SK-N-SH (cell line): ENCODE measurements at regions not wholly inside any gene's neighbourhood (a gene's known extent, or its start where the extent isn't known, plus 50 kb on each side); places are given as distances from the start of the nearest gene placed in this dataset.
A peak's percentile ranks its signal among the peaks of the same experiment; 100 is the strongest.

Experiments used
- CTCF ChIA-PET: fragments of 300-600, 350-600 bp; formaldehyde crosslinking; extraction: SDS; loops from one replicate; lab custom pipeline; 2021; lab: Yijun Ruan, JAX
- POLR2A ChIA-PET: fragments of 350-600 bp; sonication (Branson Sonifier 250); formaldehyde crosslinking; extraction: SDS; loops from one replicate; lab custom pipeline; 2020; ENCODE audit warnings: antibody characterized with exemption, inconsistent platforms; lab: Yijun Ruan, JAX
- DNase-seq: peaks from one replicate; pipeline ENCODE4 v3.0.0; 2012
- H2AFZ ChIP-seq: fragments of 200-600 bp; sonication (generic); 2 replicates; pipeline ENCODE4 v1.8.1; 2016; ENCODE audit warnings: antibody characterized with exemption, mild to moderate bottlenecking, low read depth
- H3F3A ChIP-seq: fragments of 200-600 bp; sonication (generic); replicated peaks from 2 replicates; pipeline ENCODE3; 2016; ENCODE audit warnings: antibody characterized with exemption, mild to moderate bottlenecking; ENCODE audit not compliant: insufficient read depth
- H3K27ac ChIP-seq, 2 experiments: fragments of 200-500 bp in 1 of 2; fragments of 200-600 bp in 1 of 2; sonication (Bioruptor generic) in 1 of 2; sonication (generic), shearing (Covaris generic) in 1 of 2; 2 replicates each; pipeline versions ENCODE4 v1.5.1 to v1.6.1; 2014 to 2016; ENCODE audit warnings: low read depth in 2 of 2, inconsistent platforms in 1 of 2, low read length in 1 of 2, mild to moderate bottlenecking in 1 of 2, mixed read lengths in 1 of 2
- H3K27me3 ChIP-seq: fragments of 200-600 bp; sonication (generic), shearing (Covaris generic); 2 replicates; pipeline ENCODE4 v1.6.1; 2016; ENCODE audit warnings: mixed run types; ENCODE audit not compliant: insufficient read depth
- H3K36me3 ChIP-seq, 2 experiments: fragments of 200-500 bp in 1 of 2; fragments of 200-600 bp in 1 of 2; sonication (Bioruptor generic) in 1 of 2; sonication (generic) in 1 of 2; replicated peaks in 1 of 2; 2 replicates each; pipeline versions ENCODE3 to v1.5.1; 2014 to 2016; ENCODE audit warnings: low read length in 1 of 2, mild to moderate bottlenecking in 1 of 2; ENCODE audit not compliant: insufficient read depth in 2 of 2, control insufficient read depth in 1 of 2
- H3K4me1 ChIP-seq, 2 experiments: fragments of 200-500 bp in 1 of 2; fragments of 200-600 bp in 1 of 2; sonication (Bioruptor generic) in 1 of 2; sonication (generic), shearing (Covaris generic) in 1 of 2; 2 replicates each; pipeline versions ENCODE4 v1.5.1 to v1.6.1; 2014 to 2016; ENCODE audit warnings: low read depth in 1 of 2, low read length in 1 of 2, mixed run types in 1 of 2; ENCODE audit not compliant: insufficient read depth in 2 of 2, control insufficient read depth in 1 of 2
- H3K4me2 ChIP-seq: fragments of 200-600 bp; sonication (generic), shearing (Covaris generic); 2 replicates; pipeline ENCODE4 v1.6.1; 2017; ENCODE audit warnings: mixed run types
- H3K4me3 ChIP-seq, 2 experiments: fragments of 200-500 bp in 1 of 2; fragments of 200-600 bp in 1 of 2; sonication (Bioruptor generic) in 1 of 2; sonication (generic), shearing (Covaris generic) in 1 of 2; 2 replicates each; pipeline versions ENCODE4 v1.5.1 to v1.8.1; 2014 to 2016; ENCODE audit warnings: low read depth in 2 of 2, inconsistent platforms in 1 of 2, low read length in 1 of 2, mild to moderate bottlenecking in 1 of 2, mixed read lengths in 1 of 2, moderate library complexity in 1 of 2
- H3K79me2 ChIP-seq: fragments of 200-600 bp; sonication (generic); 2 replicates; pipeline ENCODE4 v1.8.1; 2017; ENCODE audit warnings: mild to moderate bottlenecking; ENCODE audit not compliant: insufficient read depth
- H3K9ac ChIP-seq: fragments of 200-600 bp; sonication (generic); 2 replicates; pipeline ENCODE4 v1.6.1; 2017; ENCODE audit warnings: mixed run types
- H3K9me2 ChIP-seq: fragments of 200-600 bp; sonication (generic); 2 replicates; pipeline ENCODE4 v1.6.1; 2017; ENCODE audit warnings: mixed run types
- H3K9me3 ChIP-seq: fragments of 200-600 bp; sonication (generic); 2 replicates; pipeline ENCODE4 v1.6.1; 2017; ENCODE audit warnings: mixed run types, mild to moderate bottlenecking, moderate library complexity
- H4K20me1 ChIP-seq: fragments of 200-600 bp; sonication (generic); 2 replicates; pipeline ENCODE4 v1.6.1; 2017; ENCODE audit warnings: mild to moderate bottlenecking, mixed run types; ENCODE audit not compliant: insufficient read depth
- CHD2 ChIP-seq: fragments of 150-350 bp; IDR thresholded peaks from 2 replicates; pipeline ENCODE4 v1.6.1; 2018; ENCODE audit warnings: low read length; ENCODE audit not compliant: partially characterized antibody
- EP300 ChIP-seq, 2 experiments: IDR thresholded peaks; 2 replicates each; pipeline versions ENCODE4 v1.4.0 to v1.6.1; 2012; ENCODE audit warnings: borderline replicate concordance in 1 of 2, low read depth in 1 of 2, low read length in 1 of 2
- FOSL2 ChIP-seq: IDR thresholded peaks from 2 replicates; pipeline ENCODE4 v1.4.0; 2012; ENCODE audit warnings: low read depth, mild to moderate bottlenecking, moderate library complexity, borderline replicate concordance
- FOXJ3 ChIP-seq: sonication (generic); formaldehyde crosslinking; IDR thresholded peaks from 2 replicates; pipeline ENCODE4 v1.5.1; 2020; ENCODE audit warnings: mild to moderate bottlenecking, missing genetic modification reagents
- GATA2 ChIP-seq: sonication (generic); formaldehyde crosslinking; IDR thresholded peaks from 2 replicates; pipeline ENCODE4 v1.5.0; 2020; ENCODE audit warnings: mild to moderate bottlenecking, missing genetic modification reagents
- JUND ChIP-seq: IDR thresholded peaks from 2 replicates; pipeline ENCODE4 v1.4.0; 2012
- MEF2A ChIP-seq: IDR thresholded peaks from 2 replicates; pipeline ENCODE4 v1.4.0; 2012; ENCODE audit warnings: low read depth, borderline replicate concordance
- NFIC ChIP-seq: IDR thresholded peaks from 2 replicates; pipeline ENCODE4 v1.4.0; 2012; ENCODE audit warnings: borderline replicate concordance
- POLR2AphosphoS5 ChIP-seq: IDR thresholded peaks from 2 replicates; pipeline ENCODE4 v1.6.1; 2012; ENCODE audit warnings: low read depth, low read length
- RAD21 ChIP-seq: IDR thresholded peaks from 2 replicates; pipeline ENCODE4 v1.6.1; 2012; ENCODE audit warnings: mild to moderate bottlenecking, low read length
- RCOR1 ChIP-seq: fragments of 150-350 bp; IDR thresholded peaks from 2 replicates; pipeline ENCODE4 v1.6.1; 2017; ENCODE audit warnings: antibody characterized with exemption, low read length
- RFX5 ChIP-seq: IDR thresholded peaks from 2 replicates; pipeline ENCODE4 v1.6.1; 2012; ENCODE audit warnings: mild to moderate bottlenecking, improper control_type of control experiment, low read length
- SIN3A ChIP-seq: IDR thresholded peaks from 2 replicates; pipeline ENCODE4 v1.6.1; 2012; ENCODE audit warnings: low read depth, mild to moderate bottlenecking, low read length, moderate library complexity, borderline replicate concordance
- SMC3 ChIP-seq: IDR thresholded peaks from 2 replicates; pipeline ENCODE4 v1.6.1; 2012; ENCODE audit warnings: low read depth, low read length, improper control_type of control experiment
- TAF1 ChIP-seq: IDR thresholded peaks from 2 replicates; pipeline ENCODE4 v1.6.1; 2012; ENCODE audit warnings: low read depth, mild to moderate bottlenecking, low read length, moderate library complexity, borderline replicate concordance
- TEAD4 ChIP-seq: IDR thresholded peaks from 2 replicates; pipeline ENCODE4 v1.4.0; 2012; ENCODE audit warnings: mild to moderate bottlenecking, borderline replicate concordance; ENCODE audit not compliant: insufficient read depth
- WGBS: methylation state at CpG from one replicate; pipeline ENCODE4 v1.1.6; 2017; ENCODE audit warnings: low lambda C conversion rate; 5-methylcytosine and 5-hydroxymethylcytosine counted together
- TF ChIP-seq, protein P1 (sequence below): IDR thresholded peaks from 2 replicates; pipeline ENCODE4 v1.6.1; 2012; ENCODE audit warnings: mild to moderate bottlenecking, low read depth, low read length, moderate library complexity
- TF ChIP-seq, protein P2 (sequence below): IDR thresholded peaks from 2 replicates; pipeline ENCODE4 v1.4.0; 2012; ENCODE audit warnings: low read depth
- TF ChIP-seq, protein P3 (sequence below): fragments of 200-600 bp; sonication (generic); IDR thresholded peaks from 2 replicates; pipeline ENCODE4 v1.6.1; 2017; ENCODE audit warnings: antibody characterized with exemption, mild to moderate bottlenecking, moderate library complexity
- TF ChIP-seq, protein P4 (sequence below): IDR thresholded peaks from 2 replicates; pipeline ENCODE4; 2012
- TF ChIP-seq, protein P5 (sequence below): IDR thresholded peaks from 2 replicates; pipeline ENCODE4 v1.4.0; 2012; ENCODE audit warnings: low read depth, borderline replicate concordance
- TF ChIP-seq, protein P6 (sequence below): fragments of 150-350 bp; IDR thresholded peaks from 2 replicates; pipeline ENCODE4 v1.6.1; 2016; ENCODE audit warnings: mild to moderate bottlenecking, low read depth, low read length
- TF ChIP-seq, protein P7 (sequence below): fragments of 150-350 bp; IDR thresholded peaks from 2 replicates; pipeline ENCODE4 v1.6.1; 2017; ENCODE audit warnings: antibody characterized with exemption, low read length, low read depth, borderline replicate concordance

DNA sequence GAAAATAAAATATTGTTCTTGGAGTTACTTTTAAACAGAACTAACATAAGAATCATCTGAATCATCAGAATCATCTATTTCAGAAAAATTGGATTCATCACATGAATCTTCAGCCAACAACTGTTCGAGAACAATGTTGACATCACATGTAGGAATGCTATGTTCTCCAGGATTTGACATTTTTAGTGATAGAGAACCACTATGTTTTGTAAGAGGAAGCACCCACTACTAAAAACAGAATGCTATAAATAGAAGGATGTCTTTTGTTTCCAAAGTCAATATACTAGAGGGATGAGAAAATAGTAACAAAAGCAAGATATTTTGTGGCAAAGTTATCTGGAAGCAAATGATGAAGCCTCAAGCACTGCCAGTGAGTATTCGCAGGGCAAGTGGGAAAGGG, 263.4 kb upstream of the DDI1 start:
- Histone ChIP-seq H3K36me3 (no peaks in the 10 kb centered on the region), H3K27ac (peak overlapping the region in 1 of 2 experiments; percentile 60; a peak in 2 of 4 replicates), H3K9ac (no peak overlapping the region), H3F3A (peaks cover 16% of the 10 kb centered on the region), H3K9me2 (no peaks in the 10 kb centered on the region), H3K9me3 (no peaks in the 10 kb centered on the region), H3K4me2 (no peak overlapping the region), H3K79me2 (no peaks in the 10 kb centered on the region), H2AFZ (no peak overlapping the region), H3K27me3 (no peaks in the 10 kb centered on the region), H4K20me1 (no peaks in the 10 kb centered on the region), H3K4me1 (peaks cover 0 to 6% of the 10 kb centered on the region in 2 experiments; a peak in 1 of 4 replicates), H3K4me3 (no peak overlapping the region)
- ChIA-PET CTCF (no interaction called here), POLR2A (no interaction called here)
- no peak for DNase-seq
- 58% methylated on average over 2 of the region's 2 CpGs for whole genome bisulfite sequencing
- TF ChIP-seq, protein P1, sequence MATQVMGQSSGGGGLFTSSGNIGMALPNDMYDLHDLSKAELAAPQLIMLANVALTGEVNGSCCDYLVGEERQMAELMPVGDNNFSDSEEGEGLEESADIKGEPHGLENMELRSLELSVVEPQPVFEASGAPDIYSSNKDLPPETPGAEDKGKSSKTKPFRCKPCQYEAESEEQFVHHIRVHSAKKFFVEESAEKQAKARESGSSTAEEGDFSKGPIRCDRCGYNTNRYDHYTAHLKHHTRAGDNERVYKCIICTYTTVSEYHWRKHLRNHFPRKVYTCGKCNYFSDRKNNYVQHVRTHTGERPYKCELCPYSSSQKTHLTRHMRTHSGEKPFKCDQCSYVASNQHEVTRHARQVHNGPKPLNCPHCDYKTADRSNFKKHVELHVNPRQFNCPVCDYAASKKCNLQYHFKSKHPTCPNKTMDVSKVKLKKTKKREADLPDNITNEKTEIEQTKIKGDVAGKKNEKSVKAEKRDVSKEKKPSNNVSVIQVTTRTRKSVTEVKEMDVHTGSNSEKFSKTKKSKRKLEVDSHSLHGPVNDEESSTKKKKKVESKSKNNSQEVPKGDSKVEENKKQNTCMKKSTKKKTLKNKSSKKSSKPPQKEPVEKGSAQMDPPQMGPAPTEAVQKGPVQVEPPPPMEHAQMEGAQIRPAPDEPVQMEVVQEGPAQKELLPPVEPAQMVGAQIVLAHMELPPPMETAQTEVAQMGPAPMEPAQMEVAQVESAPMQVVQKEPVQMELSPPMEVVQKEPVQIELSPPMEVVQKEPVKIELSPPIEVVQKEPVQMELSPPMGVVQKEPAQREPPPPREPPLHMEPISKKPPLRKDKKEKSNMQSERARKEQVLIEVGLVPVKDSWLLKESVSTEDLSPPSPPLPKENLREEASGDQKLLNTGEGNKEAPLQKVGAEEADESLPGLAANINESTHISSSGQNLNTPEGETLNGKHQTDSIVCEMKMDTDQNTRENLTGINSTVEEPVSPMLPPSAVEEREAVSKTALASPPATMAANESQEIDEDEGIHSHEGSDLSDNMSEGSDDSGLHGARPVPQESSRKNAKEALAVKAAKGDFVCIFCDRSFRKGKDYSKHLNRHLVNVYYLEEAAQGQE, result no peak
- TF ChIP-seq JUND, result peak; percentile 13; the same call in 1 of the 2 replicates
- peak; percentile 59; the same call in 1 of the 2 replicates for TF ChIP-seq MEF2A
- no peak for TF ChIP-seq SIN3A
- TF ChIP-seq, protein P2, sequence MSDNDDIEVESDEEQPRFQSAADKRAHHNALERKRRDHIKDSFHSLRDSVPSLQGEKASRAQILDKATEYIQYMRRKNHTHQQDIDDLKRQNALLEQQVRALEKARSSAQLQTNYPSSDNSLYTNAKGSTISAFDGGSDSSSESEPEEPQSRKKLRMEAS, result no peak
- TF ChIP-seq GATA2 (CRISPR knock-in tag), result no peak
- no peak for TF ChIP-seq FOSL2
- TF ChIP-seq, protein P3, sequence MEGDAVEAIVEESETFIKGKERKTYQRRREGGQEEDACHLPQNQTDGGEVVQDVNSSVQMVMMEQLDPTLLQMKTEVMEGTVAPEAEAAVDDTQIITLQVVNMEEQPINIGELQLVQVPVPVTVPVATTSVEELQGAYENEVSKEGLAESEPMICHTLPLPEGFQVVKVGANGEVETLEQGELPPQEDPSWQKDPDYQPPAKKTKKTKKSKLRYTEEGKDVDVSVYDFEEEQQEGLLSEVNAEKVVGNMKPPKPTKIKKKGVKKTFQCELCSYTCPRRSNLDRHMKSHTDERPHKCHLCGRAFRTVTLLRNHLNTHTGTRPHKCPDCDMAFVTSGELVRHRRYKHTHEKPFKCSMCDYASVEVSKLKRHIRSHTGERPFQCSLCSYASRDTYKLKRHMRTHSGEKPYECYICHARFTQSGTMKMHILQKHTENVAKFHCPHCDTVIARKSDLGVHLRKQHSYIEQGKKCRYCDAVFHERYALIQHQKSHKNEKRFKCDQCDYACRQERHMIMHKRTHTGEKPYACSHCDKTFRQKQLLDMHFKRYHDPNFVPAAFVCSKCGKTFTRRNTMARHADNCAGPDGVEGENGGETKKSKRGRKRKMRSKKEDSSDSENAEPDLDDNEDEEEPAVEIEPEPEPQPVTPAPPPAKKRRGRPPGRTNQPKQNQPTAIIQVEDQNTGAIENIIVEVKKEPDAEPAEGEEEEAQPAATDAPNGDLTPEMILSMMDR, result no peak
- TF ChIP-seq, protein P4, sequence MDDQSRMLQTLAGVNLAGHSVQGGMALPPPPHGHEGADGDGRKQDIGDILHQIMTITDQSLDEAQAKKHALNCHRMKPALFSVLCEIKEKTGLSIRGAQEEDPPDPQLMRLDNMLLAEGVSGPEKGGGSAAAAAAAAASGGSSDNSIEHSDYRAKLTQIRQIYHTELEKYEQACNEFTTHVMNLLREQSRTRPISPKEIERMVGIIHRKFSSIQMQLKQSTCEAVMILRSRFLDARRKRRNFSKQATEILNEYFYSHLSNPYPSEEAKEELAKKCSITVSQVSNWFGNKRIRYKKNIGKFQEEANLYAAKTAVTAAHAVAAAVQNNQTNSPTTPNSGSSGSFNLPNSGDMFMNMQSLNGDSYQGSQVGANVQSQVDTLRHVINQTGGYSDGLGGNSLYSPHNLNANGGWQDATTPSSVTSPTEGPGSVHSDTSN, result peak; percentile 17; the same call in 1 of the 2 replicates
- no peak for TF ChIP-seq TAF1
- no peak for TF ChIP-seq RAD21
- TF ChIP-seq, protein P5, sequence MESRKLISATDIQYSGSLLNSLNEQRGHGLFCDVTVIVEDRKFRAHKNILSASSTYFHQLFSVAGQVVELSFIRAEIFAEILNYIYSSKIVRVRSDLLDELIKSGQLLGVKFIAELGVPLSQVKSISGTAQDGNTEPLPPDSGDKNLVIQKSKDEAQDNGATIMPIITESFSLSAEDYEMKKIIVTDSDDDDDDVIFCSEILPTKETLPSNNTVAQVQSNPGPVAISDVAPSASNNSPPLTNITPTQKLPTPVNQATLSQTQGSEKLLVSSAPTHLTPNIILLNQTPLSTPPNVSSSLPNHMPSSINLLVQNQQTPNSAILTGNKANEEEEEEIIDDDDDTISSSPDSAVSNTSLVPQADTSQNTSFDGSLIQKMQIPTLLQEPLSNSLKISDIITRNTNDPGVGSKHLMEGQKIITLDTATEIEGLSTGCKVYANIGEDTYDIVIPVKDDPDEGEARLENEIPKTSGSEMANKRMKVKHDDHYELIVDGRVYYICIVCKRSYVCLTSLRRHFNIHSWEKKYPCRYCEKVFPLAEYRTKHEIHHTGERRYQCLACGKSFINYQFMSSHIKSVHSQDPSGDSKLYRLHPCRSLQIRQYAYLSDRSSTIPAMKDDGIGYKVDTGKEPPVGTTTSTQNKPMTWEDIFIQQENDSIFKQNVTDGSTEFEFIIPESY, result no peak
- no peak for TF ChIP-seq FOXJ3 (CRISPR knock-in tag)
- TF ChIP-seq, protein P6, sequence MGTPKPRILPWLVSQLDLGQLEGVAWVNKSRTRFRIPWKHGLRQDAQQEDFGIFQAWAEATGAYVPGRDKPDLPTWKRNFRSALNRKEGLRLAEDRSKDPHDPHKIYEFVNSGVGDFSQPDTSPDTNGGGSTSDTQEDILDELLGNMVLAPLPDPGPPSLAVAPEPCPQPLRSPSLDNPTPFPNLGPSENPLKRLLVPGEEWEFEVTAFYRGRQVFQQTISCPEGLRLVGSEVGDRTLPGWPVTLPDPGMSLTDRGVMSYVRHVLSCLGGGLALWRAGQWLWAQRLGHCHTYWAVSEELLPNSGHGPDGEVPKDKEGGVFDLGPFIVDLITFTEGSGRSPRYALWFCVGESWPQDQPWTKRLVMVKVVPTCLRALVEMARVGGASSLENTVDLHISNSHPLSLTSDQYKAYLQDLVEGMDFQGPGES, result no peak
- 0 out of 4 replicates have a peak, but pooled peaks of 1 of the 2 experiments have one; percentile 29 for TF ChIP-seq EP300 (IDR thresholded peaks at IDR 0.05; ENCODE audit: borderline replicate concordance in 1 of 2, low read depth in 1 of 2, low read length in 1 of 2)
- no peak for TF ChIP-seq SMC3
- no peak for TF ChIP-seq NFIC
- TF ChIP-seq RCOR1, result no peak
- no peak for TF ChIP-seq CHD2
- TF ChIP-seq, protein P7, sequence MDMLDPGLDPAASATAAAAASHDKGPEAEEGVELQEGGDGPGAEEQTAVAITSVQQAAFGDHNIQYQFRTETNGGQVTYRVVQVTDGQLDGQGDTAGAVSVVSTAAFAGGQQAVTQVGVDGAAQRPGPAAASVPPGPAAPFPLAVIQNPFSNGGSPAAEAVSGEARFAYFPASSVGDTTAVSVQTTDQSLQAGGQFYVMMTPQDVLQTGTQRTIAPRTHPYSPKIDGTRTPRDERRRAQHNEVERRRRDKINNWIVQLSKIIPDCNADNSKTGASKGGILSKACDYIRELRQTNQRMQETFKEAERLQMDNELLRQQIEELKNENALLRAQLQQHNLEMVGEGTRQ, result no peak
- TF ChIP-seq TEAD4, result no peak
- TF ChIP-seq POLR2AphosphoS5, result no peak
- TF ChIP-seq RFX5, result no peak
